ENCODE measurements at regions not wholly inside any gene's neighbourhood (a gene's known extent, or its start where the extent isn't known, plus 50 kb on each side); places are given as distances from the start of the nearest gene placed in this dataset.
"Not testable (repeated sequence)": the region's sequence is repeated elsewhere in the genome, so short reads cannot be mapped to it uniquely, and the experiment has no call there.

- no peak for TF ChIP-seq CTCF (IDR thresholded peaks at IDR 0.05)
- Histone ChIP-seq H3K4me1 (peaks cover 0 to 45% (median 27%) of the 10 kb centered on the region in 4 donors), H3K27me3 (no peaks in the 10 kb centered on the region), H3K27ac (no peak overlapping the region), H3K9me3 (no peaks in the 10 kb centered on the region), H3K36me3 (no peaks in the 10 kb centered on the region), H3K4me3 (no peak overlapping the region)
- no peak for DNase-seq
- intact Hi-C loops (cut with DNase I; ENCODE audit: low total_unique reads): no loop called here
These were observed 68.8 kb downstream of the C9orf50 start for GRCh38 chr9:129552064-129552463.

- no peak for DNase-seq
- peak overlapping the region in 1 of 2 donors; percentile 95 for H3K27ac ChIP-seq
- no peaks in the 10 kb centered on the region for H3K27me3 ChIP-seq
- no peak overlapping the region for H3K4me3 ChIP-seq
- no peaks in the 10 kb centered on the region for H3K36me3 ChIP-seq
- TF ChIP-seq CTCF (IDR thresholded peaks at IDR 0.05): no peak
- H3K4me1 ChIP-seq: peaks cover 0 to 45% (median 27%) of the 10 kb centered on the region in 4 donors
- intact Hi-C loops (cut with DNase I; ENCODE audit: low total_unique reads): no loop called here
- H3K9me3 ChIP-seq: no peaks in the 10 kb centered on the region
These were observed 69.4 kb downstream of the C9orf50 start for GRCh38 chr9:129551393-129551973.

- H3K4me1 ChIP-seq: peaks cover 0 to 41% (median 27%) of the 10 kb centered on the region in 4 donors
- DNase-seq; H3K27me3 ChIP-seq; H3K36me3 ChIP-seq; H3K9me3 ChIP-seq; H3K4me3 ChIP-seq; intact Hi-C loops (cut with DNase I; ENCODE audit: low total_unique reads): not testable (repeated sequence)
- peak overlapping the region; percentile 91 to 95 for H3K27ac ChIP-seq
These were observed 69.9 kb downstream of the C9orf50 start for GRCh38 chr9:129550977-129551376.

GRCh38 chr9:129550199-129550839 lies 70.6 kb downstream of the C9orf50 start:
- Histone ChIP-seq H3K27me3 (no peaks in the 10 kb centered on the region), H3K4me3 (peak overlapping the region; percentile 56 to 78), H3K36me3 (no peaks in the 10 kb centered on the region), H3K27ac (peak overlapping the region; percentile 91 to 95), H3K4me1 (peaks cover 0 to 34% (median 27%) of the 10 kb centered on the region in 4 donors), H3K9me3 (no peaks in the 10 kb centered on the region)
- intact Hi-C loops (cut with DNase I; ENCODE audit: low total_unique reads): no loop called here
- no peak for TF ChIP-seq CTCF (IDR thresholded peaks at IDR 0.05)
- DNase-seq: peak; percentile 82 to 94

GRCh38 chr9:129549684-129550083 lies 71.2 kb downstream of the C9orf50 start:
- peak overlapping the region; percentile 91 to 95 for H3K27ac ChIP-seq
- H3K4me1 ChIP-seq: peaks cover 0 to 33% (median 27%) of the 10 kb centered on the region in 4 donors
- intact Hi-C loops (cut with DNase I; ENCODE audit: low total_unique reads): loop anchor here (5.0 kb wide), 1 partner anchor 42 kb away; no protein-coding TSS in a partner anchor
- no peaks in the 10 kb centered on the region for H3K9me3 ChIP-seq
- peak overlapping the region; percentile 56 to 78 for H3K4me3 ChIP-seq
- no peaks in the 10 kb centered on the region for H3K27me3 ChIP-seq
- peak; percentile 54 to 81 for DNase-seq
- H3K36me3 ChIP-seq: no peaks in the 10 kb centered on the region
- TF ChIP-seq CTCF (IDR thresholded peaks at IDR 0.05): no peak

GRCh38 chr9:129549139-129549538 lies 71.8 kb downstream of the C9orf50 start:
- no peaks in the 10 kb centered on the region for H3K27me3 ChIP-seq
- H3K27ac ChIP-seq: peak overlapping the region; percentile 91 to 95
- H3K9me3 ChIP-seq: no peaks in the 10 kb centered on the region
- no peaks in the 10 kb centered on the region for H3K36me3 ChIP-seq
- H3K4me3 ChIP-seq: peak overlapping the region; percentile 56 to 78
- DNase-seq: peak; percentile 38 to 73
- intact Hi-C loops (cut with DNase I; ENCODE audit: low total_unique reads): loop anchor here (5.0 kb wide), 1 partner anchor 42 kb away; no protein-coding TSS in a partner anchor
- H3K4me1 ChIP-seq: peaks cover 0 to 33% (median 27%) of the 10 kb centered on the region in 4 donors
- TF ChIP-seq CTCF (IDR thresholded peaks at IDR 0.05): no peak

Data from tibial artery (tissue), 4 donors.